SK-N-SH (cell line): ENCODE measurements at regions not wholly inside any gene's neighbourhood (a gene's known extent, or its start where the extent isn't known, plus 50 kb on each side); places are given as distances from the start of the nearest gene placed in this dataset.
A peak's percentile ranks its signal among the peaks of the same experiment; 100 is the strongest.

Experiments used
- CTCF ChIA-PET: fragments of 300-600, 350-600 bp; formaldehyde crosslinking; extraction: SDS; loops from one replicate; lab custom pipeline; 2021; lab: Yijun Ruan, JAX
- POLR2A ChIA-PET: fragments of 350-600 bp; sonication (Branson Sonifier 250); formaldehyde crosslinking; extraction: SDS; loops from one replicate; lab custom pipeline; 2020; ENCODE audit warnings: antibody characterized with exemption, inconsistent platforms; lab: Yijun Ruan, JAX
- DNase-seq: peaks from one replicate; pipeline ENCODE4 v3.0.0; 2012
- H2AFZ ChIP-seq: fragments of 200-600 bp; sonication (generic); 2 replicates; pipeline ENCODE4 v1.8.1; 2016; ENCODE audit warnings: antibody characterized with exemption, mild to moderate bottlenecking, low read depth
- H3F3A ChIP-seq: fragments of 200-600 bp; sonication (generic); replicated peaks from 2 replicates; pipeline ENCODE3; 2016; ENCODE audit warnings: antibody characterized with exemption, mild to moderate bottlenecking; ENCODE audit not compliant: insufficient read depth
- H3K27ac ChIP-seq, 2 experiments: fragments of 200-500 bp in 1 of 2; fragments of 200-600 bp in 1 of 2; sonication (Bioruptor generic) in 1 of 2; sonication (generic), shearing (Covaris generic) in 1 of 2; 2 replicates each; pipeline versions ENCODE4 v1.5.1 to v1.6.1; 2014 to 2016; ENCODE audit warnings: low read depth in 2 of 2, inconsistent platforms in 1 of 2, low read length in 1 of 2, mild to moderate bottlenecking in 1 of 2, mixed read lengths in 1 of 2
- H3K27me3 ChIP-seq: fragments of 200-600 bp; sonication (generic), shearing (Covaris generic); 2 replicates; pipeline ENCODE4 v1.6.1; 2016; ENCODE audit warnings: mixed run types; ENCODE audit not compliant: insufficient read depth
- H3K36me3 ChIP-seq, 2 experiments: fragments of 200-500 bp in 1 of 2; fragments of 200-600 bp in 1 of 2; sonication (Bioruptor generic) in 1 of 2; sonication (generic) in 1 of 2; replicated peaks in 1 of 2; 2 replicates each; pipeline versions ENCODE3 to v1.5.1; 2014 to 2016; ENCODE audit warnings: low read length in 1 of 2, mild to moderate bottlenecking in 1 of 2; ENCODE audit not compliant: insufficient read depth in 2 of 2, control insufficient read depth in 1 of 2
- H3K4me1 ChIP-seq, 2 experiments: fragments of 200-500 bp in 1 of 2; fragments of 200-600 bp in 1 of 2; sonication (Bioruptor generic) in 1 of 2; sonication (generic), shearing (Covaris generic) in 1 of 2; 2 replicates each; pipeline versions ENCODE4 v1.5.1 to v1.6.1; 2014 to 2016; ENCODE audit warnings: low read depth in 1 of 2, low read length in 1 of 2, mixed run types in 1 of 2; ENCODE audit not compliant: insufficient read depth in 2 of 2, control insufficient read depth in 1 of 2
- H3K4me2 ChIP-seq: fragments of 200-600 bp; sonication (generic), shearing (Covaris generic); 2 replicates; pipeline ENCODE4 v1.6.1; 2017; ENCODE audit warnings: mixed run types
- H3K4me3 ChIP-seq, 2 experiments: fragments of 200-500 bp in 1 of 2; fragments of 200-600 bp in 1 of 2; sonication (Bioruptor generic) in 1 of 2; sonication (generic), shearing (Covaris generic) in 1 of 2; 2 replicates each; pipeline versions ENCODE4 v1.5.1 to v1.8.1; 2014 to 2016; ENCODE audit warnings: low read depth in 2 of 2, inconsistent platforms in 1 of 2, low read length in 1 of 2, mild to moderate bottlenecking in 1 of 2, mixed read lengths in 1 of 2, moderate library complexity in 1 of 2
- H3K79me2 ChIP-seq: fragments of 200-600 bp; sonication (generic); 2 replicates; pipeline ENCODE4 v1.8.1; 2017; ENCODE audit warnings: mild to moderate bottlenecking; ENCODE audit not compliant: insufficient read depth
- H3K9ac ChIP-seq: fragments of 200-600 bp; sonication (generic); 2 replicates; pipeline ENCODE4 v1.6.1; 2017; ENCODE audit warnings: mixed run types
- H3K9me2 ChIP-seq: fragments of 200-600 bp; sonication (generic); 2 replicates; pipeline ENCODE4 v1.6.1; 2017; ENCODE audit warnings: mixed run types
- H3K9me3 ChIP-seq: fragments of 200-600 bp; sonication (generic); 2 replicates; pipeline ENCODE4 v1.6.1; 2017; ENCODE audit warnings: mixed run types, mild to moderate bottlenecking, moderate library complexity
- H4K20me1 ChIP-seq: fragments of 200-600 bp; sonication (generic); 2 replicates; pipeline ENCODE4 v1.6.1; 2017; ENCODE audit warnings: mild to moderate bottlenecking, mixed run types; ENCODE audit not compliant: insufficient read depth
- CHD2 ChIP-seq: fragments of 150-350 bp; IDR thresholded peaks from 2 replicates; pipeline ENCODE4 v1.6.1; 2018; ENCODE audit warnings: low read length; ENCODE audit not compliant: partially characterized antibody
- CTCF ChIP-seq: fragments of 200-600 bp; sonication (generic); IDR thresholded peaks from 2 replicates; pipeline ENCODE4 v1.6.1; 2017; ENCODE audit warnings: antibody characterized with exemption, mild to moderate bottlenecking, moderate library complexity
- ELF1 ChIP-seq: IDR thresholded peaks from 2 replicates; pipeline ENCODE4 v1.4.0; 2012
- EZH2phosphoT487 ChIP-seq: fragments of 200-600 bp; sonication (generic); IDR thresholded peaks from 2 replicates; pipeline ENCODE4 v1.6.1; 2017; ENCODE audit warnings: low read depth, mixed run types, mild to moderate bottlenecking, antibody characterized with exemption, moderate library complexity, borderline replicate concordance
- FOSL2 ChIP-seq: IDR thresholded peaks from 2 replicates; pipeline ENCODE4 v1.4.0; 2012; ENCODE audit warnings: low read depth, mild to moderate bottlenecking, moderate library complexity, borderline replicate concordance
- GABPA ChIP-seq: IDR thresholded peaks from 2 replicates; pipeline ENCODE4 v1.4.0; 2012; ENCODE audit warnings: low read depth, mild to moderate bottlenecking
- GATA2 ChIP-seq: sonication (generic); formaldehyde crosslinking; IDR thresholded peaks from 2 replicates; pipeline ENCODE4 v1.5.0; 2020; ENCODE audit warnings: mild to moderate bottlenecking, missing genetic modification reagents
- IRF3 ChIP-seq: fragments of 150-350 bp; IDR thresholded peaks from 2 replicates; pipeline ENCODE4 v1.6.1; 2016; ENCODE audit warnings: mild to moderate bottlenecking, low read depth, low read length
- JUND ChIP-seq: IDR thresholded peaks from 2 replicates; pipeline ENCODE4 v1.4.0; 2012
- MAX ChIP-seq: IDR thresholded peaks from 2 replicates; pipeline ENCODE4 v1.4.0; 2012; ENCODE audit warnings: low read depth
- MEF2A ChIP-seq: IDR thresholded peaks from 2 replicates; pipeline ENCODE4 v1.4.0; 2012; ENCODE audit warnings: low read depth, borderline replicate concordance
- MXI1 ChIP-seq: IDR thresholded peaks from 2 replicates; pipeline ENCODE4 v1.6.1; 2012; ENCODE audit warnings: mild to moderate bottlenecking, low read depth, low read length, improper control_type of control experiment
- NRF1 ChIP-seq: IDR thresholded peaks from 2 replicates; pipeline ENCODE4 v1.6.1; 2012; ENCODE audit warnings: low read depth, mild to moderate bottlenecking, low read length
- POLR2AphosphoS5 ChIP-seq: IDR thresholded peaks from 2 replicates; pipeline ENCODE4 v1.6.1; 2012; ENCODE audit warnings: low read depth, low read length
- RCOR1 ChIP-seq: fragments of 150-350 bp; IDR thresholded peaks from 2 replicates; pipeline ENCODE4 v1.6.1; 2017; ENCODE audit warnings: antibody characterized with exemption, low read length
- RFX5 ChIP-seq: IDR thresholded peaks from 2 replicates; pipeline ENCODE4 v1.6.1; 2012; ENCODE audit warnings: mild to moderate bottlenecking, improper control_type of control experiment, low read length
- RXRA ChIP-seq: IDR thresholded peaks from 2 replicates; pipeline ENCODE4 v1.4.0; 2012; ENCODE audit warnings: low read depth, mild to moderate bottlenecking, borderline replicate concordance
- SMC3 ChIP-seq: IDR thresholded peaks from 2 replicates; pipeline ENCODE4 v1.6.1; 2012; ENCODE audit warnings: low read depth, low read length, improper control_type of control experiment
- TAF1 ChIP-seq: IDR thresholded peaks from 2 replicates; pipeline ENCODE4 v1.6.1; 2012; ENCODE audit warnings: low read depth, mild to moderate bottlenecking, low read length, moderate library complexity, borderline replicate concordance
- TCF12 ChIP-seq: IDR thresholded peaks from 2 replicates; pipeline ENCODE4 v1.4.0; 2012
- TEAD4 ChIP-seq: IDR thresholded peaks from 2 replicates; pipeline ENCODE4 v1.4.0; 2012; ENCODE audit warnings: mild to moderate bottlenecking, borderline replicate concordance; ENCODE audit not compliant: insufficient read depth
- YY1 ChIP-seq: IDR thresholded peaks from 2 replicates; pipeline ENCODE4 v1.4.0; 2012; ENCODE audit warnings: low read depth, mild to moderate bottlenecking
- WGBS: methylation state at CpG from one replicate; pipeline ENCODE4 v1.1.6; 2017; ENCODE audit warnings: low lambda C conversion rate; 5-methylcytosine and 5-hydroxymethylcytosine counted together
- TF ChIP-seq, protein P1 (sequence below): fragments of 150-350 bp; IDR thresholded peaks from 2 replicates; pipeline ENCODE4 v1.6.1; 2017; ENCODE audit warnings: antibody characterized with exemption, low read length, low read depth, borderline replicate concordance

DNA sequence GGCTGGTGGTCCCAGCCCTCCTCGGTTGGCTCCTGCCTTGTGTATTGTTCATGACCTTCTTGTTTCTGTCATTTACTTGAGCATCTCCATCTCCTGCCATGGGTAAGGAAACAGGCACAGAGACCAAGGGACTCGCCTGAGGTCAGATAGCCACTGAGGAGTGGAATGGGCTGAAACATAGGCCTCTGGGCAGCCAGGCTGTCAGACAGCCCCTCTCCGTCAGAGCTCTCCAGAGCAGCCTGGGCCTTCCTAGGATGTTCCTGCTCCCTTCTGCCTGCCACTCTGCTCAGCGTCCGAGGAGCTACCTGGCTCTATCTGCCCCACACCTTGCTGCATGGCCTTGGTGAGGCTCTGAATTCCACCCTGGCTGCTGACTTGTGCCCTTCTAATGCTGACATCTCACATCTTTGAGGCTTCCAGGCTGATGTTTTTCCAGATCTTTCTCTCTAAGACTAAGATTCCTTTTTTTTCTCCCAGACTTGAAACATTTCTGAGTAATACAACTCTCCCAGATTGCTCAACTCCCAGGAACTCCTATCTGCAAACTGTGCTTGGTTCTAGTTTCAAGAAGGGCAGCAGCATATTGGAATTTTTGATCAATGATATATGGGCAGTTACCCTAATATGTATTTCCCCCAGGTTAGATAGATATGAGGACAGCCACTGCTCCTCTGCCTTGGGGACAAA is 67.7 kb downstream of the MCFD2 start:
- TF ChIP-seq FOSL2 (peak; percentile 25; the same call in 1 of the 2 replicates), TCF12 (0 out of 2 replicates have a peak, but pooled peaks have one; percentile 10), YY1 (no peak), GATA2 (no peak)

GRCh38 chr2:46847185-46847710 is 68.4 kb downstream of the MCFD2 start:
- Histone ChIP-seq H3K9me2 (no peaks in the 10 kb centered on the region), H3K27me3 (no peaks in the 10 kb centered on the region), H3F3A (peaks cover 55% of the 10 kb centered on the region), H2AFZ (no peak overlapping the region), H3K9ac (peak overlapping the region; percentile 72), H3K9me3 (no peaks in the 10 kb centered on the region), H4K20me1 (no peaks in the 10 kb centered on the region), H3K79me2 (peaks cover 5% of the 10 kb centered on the region; the same call in 1 of the 2 replicates), H3K4me2 (peak overlapping the region; percentile 64), H3K4me3 (0 out of 4 replicates have a peak overlapping the region, but pooled peaks of 1 of the 2 experiments have one; percentile 5), H3K27ac (peak overlapping the region; percentile 92 to 99), H3K36me3 (no peaks in the 10 kb centered on the region), H3K4me1 (peaks cover 57 to 63% of the 10 kb centered on the region in 2 experiments)
- ChIA-PET CTCF (interaction anchor here (1.0 to 2.0 kb wide), 10 partner anchors 12 to 220 kb away, joined by 3 to 8 read pairs (median 3); no protein-coding TSS in a partner anchor), POLR2A (no interaction called here)
- peak; percentile 91 for DNase-seq
- WGBS, result 7% methylated on average over 12 of the region's 12 CpGs
- peak; percentile 46; the same call in 1 of the 2 replicates for TF ChIP-seq YY1
- peak; percentile 34; the same call in 1 of the 2 replicates for TF ChIP-seq TAF1
- no peak for TF ChIP-seq NRF1
- TF ChIP-seq MXI1, result no peak
- TF ChIP-seq JUND, result peak; percentile 95; the same call in 1 of the 2 replicates
- peak; percentile 87; the same call in 1 of the 2 replicates for TF ChIP-seq MEF2A
- TF ChIP-seq, protein P1, sequence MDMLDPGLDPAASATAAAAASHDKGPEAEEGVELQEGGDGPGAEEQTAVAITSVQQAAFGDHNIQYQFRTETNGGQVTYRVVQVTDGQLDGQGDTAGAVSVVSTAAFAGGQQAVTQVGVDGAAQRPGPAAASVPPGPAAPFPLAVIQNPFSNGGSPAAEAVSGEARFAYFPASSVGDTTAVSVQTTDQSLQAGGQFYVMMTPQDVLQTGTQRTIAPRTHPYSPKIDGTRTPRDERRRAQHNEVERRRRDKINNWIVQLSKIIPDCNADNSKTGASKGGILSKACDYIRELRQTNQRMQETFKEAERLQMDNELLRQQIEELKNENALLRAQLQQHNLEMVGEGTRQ, result no peak
- peak; percentile 97 for TF ChIP-seq CHD2
- TF ChIP-seq ELF1, result peak; percentile 53; the same call in 1 of the 2 replicates
- peak; percentile 100 for TF ChIP-seq TCF12
- peak; percentile 100 for TF ChIP-seq RXRA
- no peak for TF ChIP-seq EZH2phosphoT487
- peak; percentile 87 for TF ChIP-seq FOSL2
- peak; percentile 13; the same call in 1 of the 2 replicates for TF ChIP-seq SMC3
- TF ChIP-seq CTCF, result peak; percentile 27
- no peak for TF ChIP-seq GABPA
- no peak for TF ChIP-seq RFX5
- peak; percentile 94 for TF ChIP-seq MAX
- TF ChIP-seq IRF3, result no peak
- TF ChIP-seq TEAD4, result peak; percentile 97
- peak; percentile 98 for TF ChIP-seq POLR2AphosphoS5
- peak; percentile 97 for TF ChIP-seq RCOR1

More for the DNA sequence above, 67.7 kb downstream of the MCFD2 start:
- no peak overlapping the region for H2AFZ ChIP-seq
- 55% methylated on average over 5 of the region's 5 CpGs for WGBS
- H3K27me3 ChIP-seq, result no peaks in the 10 kb centered on the region
- H3K9me2 ChIP-seq, result no peaks in the 10 kb centered on the region
- no peak for DNase-seq
- H3F3A ChIP-seq, result peaks cover 61% of the 10 kb centered on the region
- no peaks in the 10 kb centered on the region for H3K36me3 ChIP-seq
- POLR2A ChIA-PET, result no interaction called here
- H3K9me3 ChIP-seq, result no peaks in the 10 kb centered on the region
- CTCF ChIA-PET, result interaction anchor here (1.0 to 2.0 kb wide), 11 partner anchors 11 to 221 kb away, joined by 3 to 8 read pairs (median 3); no protein-coding TSS in a partner anchor
- peak overlapping the region; percentile 92 to 99 for H3K27ac ChIP-seq
- peaks cover 7% of the 10 kb centered on the region; the same call in 1 of the 2 replicates for H3K79me2 ChIP-seq
- peak overlapping the region; percentile 72 for H3K9ac ChIP-seq
- H4K20me1 ChIP-seq, result no peaks in the 10 kb centered on the region
- peak overlapping the region; percentile 64 for H3K4me2 ChIP-seq
- H3K4me1 ChIP-seq, result peaks cover 60 to 63% of the 10 kb centered on the region in 2 experiments
- 0 out of 4 replicates have a peak overlapping the region, but pooled peaks of 1 of the 2 experiments have one; percentile 5 for H3K4me3 ChIP-seq
